Gastrocnemius medialis (tissue), 4 donors: ENCODE measurements at regions not wholly inside any gene's neighbourhood (a gene's known extent, or its start where the extent isn't known, plus 50 kb on each side); places are given as distances from the start of the nearest gene placed in this dataset.

ENCODE experiments used
- CTCF ChIP-seq, 5 experiments: fragments of 450-650 bp in 3 of 5; fragments of 200-600 bp in 2 of 5; sonication (generic) in 2 of 5; IDR thresholded peaks in 4 of 5; conservative IDR thresholded peaks in 1 of 5; 1 replicate in 4 of 5; 2 replicates in 1 of 5; pipeline ENCODE4 v1.5.1; 2016 to 2019; ENCODE audit warnings: antibody characterized with exemption in 5 of 5, mild to moderate bottlenecking in 3 of 5, moderate library complexity in 3 of 5
- POLR2A ChIP-seq, 2 donors: fragments of 450-650 bp; IDR thresholded peaks; one replicate each; pipeline ENCODE4 v1.6.1; 2017; ENCODE audit warnings: antibody characterized with exemption in 2 of 2, mild to moderate bottlenecking in 2 of 2, moderate library complexity in 2 of 2

- TF ChIP-seq POLR2A (IDR thresholded peaks at IDR 0.05), result no peak
- TF ChIP-seq CTCF (IDR thresholded peaks at IDR 0.05 in 4 of 5, conservative IDR thresholded peaks at IDR 0.05 in 1 of 5), result no peak
Measured at GRCh38 chr21:23900727-23901126, 1706.6 kb downstream of the MRPL39 start.
